Skeletal muscle satellite cell (primary cell): ENCODE measurements at regions not wholly inside any gene's neighbourhood (a gene's known extent, or its start where the extent isn't known, plus 50 kb on each side); places are given as distances from the start of the nearest gene placed in this dataset.

ENCODE experiments used
- H3K27me3 ChIP-seq: 2 replicates; pipeline ENCODE4 v1.7.0; 2013; ENCODE audit warnings: low read length; ENCODE audit not compliant: control insufficient read depth, insufficient read depth
- H3K36me3 ChIP-seq: 2 replicates; pipeline ENCODE4 v1.7.0; 2013; ENCODE audit warnings: mild to moderate bottlenecking, control low read depth, low read length; ENCODE audit not compliant: insufficient read depth
- H3K4me1 ChIP-seq: 2 replicates; pipeline ENCODE4 v1.7.0; 2013; ENCODE audit warnings: low read length; ENCODE audit not compliant: control insufficient read depth, insufficient read depth
- H3K4me2 ChIP-seq: 2 replicates; pipeline ENCODE4 v1.7.0; 2013; ENCODE audit warnings: mild to moderate bottlenecking, low read length
- H3K4me3 ChIP-seq: 2 replicates; pipeline ENCODE4 v1.7.0; 2013; ENCODE audit warnings: low read length
- H3K9ac ChIP-seq: 2 replicates; pipeline ENCODE4 v1.7.0; 2013; ENCODE audit warnings: mild to moderate bottlenecking, low read depth, low read length, moderate library complexity
- H3K9me3 ChIP-seq: replicated peaks from 2 replicates; pipeline ENCODE4 v1.7.0; 2013; ENCODE audit warnings: mild to moderate bottlenecking, control low read depth, low read length

DNA sequence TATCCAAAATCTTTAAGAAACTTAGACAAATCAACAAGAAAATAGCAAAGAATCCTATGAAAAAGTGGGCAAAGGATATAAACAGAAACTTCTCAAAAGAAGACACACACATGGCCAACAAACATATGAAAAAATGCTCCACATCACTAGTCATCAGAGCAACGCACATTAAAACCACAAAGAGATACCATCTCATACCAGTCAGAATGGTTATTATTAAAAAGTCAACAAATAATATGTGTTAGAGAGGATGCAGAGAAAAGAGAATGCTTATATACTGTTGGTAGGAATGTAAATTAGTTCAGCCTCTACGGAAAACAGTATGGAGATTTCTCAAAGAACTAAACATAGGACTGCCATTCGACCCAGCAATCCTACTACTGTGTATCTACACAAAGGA lies 212.0 kb upstream of the DTNBP1 start:
- Histone ChIP-seq H3K27me3 (peaks cover 3% of the 10 kb centered on the region), H3K4me3 (no peak overlapping the region), H3K9ac (no peak overlapping the region), H3K9me3 (no peaks in the 10 kb centered on the region), H3K36me3 (no peaks in the 10 kb centered on the region), H3K4me1 (no peaks in the 10 kb centered on the region), H3K4me2 (no peak overlapping the region)

DNA sequence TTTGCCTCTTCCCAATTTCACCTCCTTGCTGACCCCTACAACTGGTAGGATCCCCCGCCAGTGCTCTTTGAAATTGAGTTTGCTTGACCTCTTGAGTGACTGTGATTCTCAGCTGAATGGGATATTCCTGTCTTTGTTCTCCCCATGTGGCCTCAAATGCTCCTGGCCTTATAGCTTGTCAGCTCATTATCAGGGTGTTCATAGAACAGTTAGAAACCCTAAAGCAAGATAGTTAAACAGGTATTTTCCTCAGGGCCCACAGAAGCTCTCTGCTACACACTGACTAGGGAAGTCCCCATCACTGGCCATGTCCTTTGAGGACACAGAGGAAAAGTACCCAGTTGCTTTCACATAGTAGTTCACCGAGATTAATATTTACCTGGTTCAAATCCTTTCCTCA lies 211.5 kb upstream of the DTNBP1 start:
- Histone ChIP-seq H3K4me2 (no peak overlapping the region), H3K4me3 (no peak overlapping the region), H3K27me3 (peaks cover 3% of the 10 kb centered on the region), H3K9me3 (no peaks in the 10 kb centered on the region), H3K9ac (no peak overlapping the region), H3K36me3 (no peaks in the 10 kb centered on the region), H3K4me1 (no peaks in the 10 kb centered on the region)

DNA sequence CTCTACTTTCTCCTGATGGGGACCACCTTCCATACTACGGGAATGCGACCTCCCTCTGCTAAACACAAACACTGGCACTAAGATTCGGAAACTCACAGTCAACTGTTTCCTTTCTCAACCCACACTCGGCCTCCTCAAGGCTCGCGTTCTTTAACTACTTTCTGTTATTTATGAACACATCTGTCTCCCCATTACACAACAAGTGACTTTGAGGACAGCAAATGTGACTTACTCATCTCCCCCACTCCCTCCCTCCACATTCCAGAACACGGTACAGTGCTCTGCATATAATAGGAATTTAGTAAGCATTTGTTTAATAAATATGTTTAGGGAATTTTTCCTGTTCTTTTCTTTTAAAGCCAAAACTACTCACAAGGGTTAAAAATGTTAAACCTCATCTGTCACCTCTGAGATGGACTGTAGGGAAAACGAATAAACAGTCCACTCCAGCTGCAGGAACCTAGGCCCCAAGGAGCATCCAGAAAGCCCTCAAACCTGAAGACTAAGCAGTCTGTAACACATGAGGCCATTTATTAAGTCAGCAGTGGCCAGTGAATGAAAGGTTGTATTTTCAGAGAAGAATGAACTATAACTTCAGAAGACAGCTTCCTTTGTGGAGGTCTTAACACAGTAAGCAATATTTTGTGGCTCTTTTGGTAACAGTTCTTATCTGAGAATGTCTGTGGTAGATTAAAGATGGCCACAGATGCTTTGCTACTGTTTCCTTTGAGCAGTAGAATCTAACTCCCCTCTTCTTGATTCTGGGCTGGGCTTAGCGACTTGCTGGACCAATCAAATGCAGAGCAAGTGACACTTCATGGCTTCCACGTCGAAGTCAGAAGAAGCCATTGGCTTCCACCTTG lies 209.6 kb upstream of the DTNBP1 start:
- no peak overlapping the region for H3K4me3 ChIP-seq
- H3K9ac ChIP-seq, result no peak overlapping the region
- H3K36me3 ChIP-seq, result no peaks in the 10 kb centered on the region
- no peaks in the 10 kb centered on the region for H3K4me1 ChIP-seq
- no peaks in the 10 kb centered on the region for H3K9me3 ChIP-seq
- H3K27me3 ChIP-seq, result peaks cover 3% of the 10 kb centered on the region
- H3K4me2 ChIP-seq, result no peak overlapping the region

DNA sequence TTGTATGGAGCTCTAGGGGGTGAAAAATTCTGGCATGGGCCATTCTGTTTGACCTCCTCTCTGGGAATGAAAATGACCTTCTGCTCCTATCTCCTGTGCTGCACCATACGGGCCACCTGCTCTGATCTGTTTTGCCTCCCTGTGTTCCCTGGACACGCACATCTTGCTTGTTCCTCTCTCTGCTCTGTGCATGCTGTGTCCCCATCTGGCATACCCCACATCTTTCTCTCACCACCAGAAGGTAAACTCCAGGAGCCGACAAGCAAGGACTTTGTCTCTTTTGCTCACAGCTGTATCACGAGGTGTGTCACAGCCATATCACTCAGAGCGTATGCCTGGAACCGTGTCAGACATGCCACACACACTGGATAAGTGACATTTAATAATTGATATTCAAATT lies 208.4 kb upstream of the DTNBP1 start:
- H3K4me1 ChIP-seq, result no peaks in the 10 kb centered on the region
- peaks cover 3% of the 10 kb centered on the region for H3K27me3 ChIP-seq
- H3K9me3 ChIP-seq, result no peaks in the 10 kb centered on the region
- no peak overlapping the region for H3K4me2 ChIP-seq
- no peak overlapping the region for H3K4me3 ChIP-seq
- H3K36me3 ChIP-seq, result no peaks in the 10 kb centered on the region
- no peak overlapping the region for H3K9ac ChIP-seq

DNA sequence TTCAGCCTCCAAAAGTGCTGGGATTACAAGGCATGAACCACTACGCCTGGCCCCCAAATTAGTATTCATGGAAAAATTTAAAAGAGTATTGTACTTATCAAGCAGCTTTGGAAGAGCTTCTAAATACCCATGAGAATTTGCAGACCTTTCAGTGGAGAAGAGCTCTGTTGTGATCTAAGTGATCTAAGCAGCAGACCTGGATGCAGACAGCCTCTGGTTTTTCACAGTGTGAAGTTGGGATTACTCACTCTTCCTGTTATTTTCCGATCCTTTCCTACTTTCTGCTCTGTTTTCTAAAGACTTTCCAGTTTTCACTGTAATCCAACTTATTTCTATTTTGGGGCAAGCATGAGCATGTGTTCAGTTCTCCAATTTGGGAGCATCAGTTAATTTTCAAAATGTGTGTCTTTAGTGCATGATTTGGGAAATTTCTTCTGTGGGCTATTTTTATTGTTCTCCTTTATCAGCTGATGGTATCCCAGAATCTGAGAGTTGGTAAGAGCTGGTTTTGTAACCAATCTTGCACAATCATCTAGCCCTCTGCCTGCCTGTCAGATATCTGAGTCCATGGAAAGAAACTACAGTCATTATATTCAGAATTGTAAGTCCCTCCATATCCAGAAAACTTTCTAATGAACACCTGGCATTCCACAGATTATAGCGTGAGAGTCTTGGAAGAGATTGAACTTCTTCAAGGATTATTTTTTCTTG lies 207.7 kb upstream of the DTNBP1 start:
- no peaks in the 10 kb centered on the region for H3K9me3 ChIP-seq
- no peak overlapping the region for H3K4me2 ChIP-seq
- no peaks in the 10 kb centered on the region for H3K36me3 ChIP-seq
- no peaks in the 10 kb centered on the region for H3K4me1 ChIP-seq
- H3K9ac ChIP-seq, result no peak overlapping the region
- H3K4me3 ChIP-seq, result no peak overlapping the region
- peaks cover 3% of the 10 kb centered on the region for H3K27me3 ChIP-seq

DNA sequence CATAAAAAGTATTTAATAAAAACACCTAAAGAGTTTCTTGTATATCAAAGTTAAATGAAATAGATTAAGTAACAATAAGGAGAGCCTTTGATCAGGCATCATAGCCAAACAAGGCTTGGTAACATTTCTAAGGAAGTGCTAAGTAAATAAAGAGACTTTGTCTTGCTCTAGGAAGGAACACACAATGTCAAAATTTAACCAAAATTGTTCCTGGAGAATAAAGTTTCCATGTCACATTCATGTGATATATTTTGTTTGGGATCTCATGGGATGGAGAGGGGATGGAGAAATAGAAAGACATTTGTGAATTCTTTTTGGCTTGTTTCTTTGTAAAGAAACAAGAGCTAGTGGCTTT lies 201.9 kb upstream of the DTNBP1 start:
- Histone ChIP-seq H3K4me2 (no peak overlapping the region), H3K4me1 (no peaks in the 10 kb centered on the region), H3K4me3 (no peak overlapping the region), H3K9me3 (no peaks in the 10 kb centered on the region), H3K27me3 (no peaks in the 10 kb centered on the region), H3K9ac (no peak overlapping the region), H3K36me3 (no peaks in the 10 kb centered on the region)

DNA sequence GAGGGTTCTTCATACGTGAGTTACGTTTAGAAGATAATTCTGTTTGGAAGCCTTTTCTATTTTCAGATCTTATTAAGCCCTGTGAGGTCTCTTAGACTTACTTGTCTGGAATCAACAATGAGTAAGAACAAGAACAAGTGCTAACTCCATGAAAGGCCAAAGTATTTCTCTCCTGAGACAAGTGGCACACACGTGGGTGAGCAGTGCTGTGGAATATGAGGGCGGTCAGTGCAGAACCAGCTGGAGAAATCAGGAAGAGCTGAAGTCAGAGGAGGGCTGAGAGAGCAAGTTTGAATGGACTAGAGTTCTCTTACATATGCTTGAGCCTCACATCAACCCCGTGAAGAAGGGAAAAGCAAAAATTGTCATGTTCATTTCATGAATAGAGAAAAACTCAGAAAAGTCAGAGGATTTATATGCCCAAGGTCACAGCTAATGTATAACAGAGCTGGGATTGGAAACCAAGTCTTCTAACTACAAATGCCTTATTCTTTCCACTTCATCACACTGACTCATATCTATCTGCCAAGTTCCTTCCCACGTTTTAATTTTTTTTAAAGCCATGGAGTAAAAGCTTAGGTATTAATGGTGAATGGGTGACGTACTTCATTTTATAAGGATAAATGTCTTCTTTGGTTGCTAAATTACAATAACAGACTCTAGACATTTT lies 201.3 kb upstream of the DTNBP1 start:
- Histone ChIP-seq H3K9me3 (no peaks in the 10 kb centered on the region), H3K4me2 (no peak overlapping the region)

DNA sequence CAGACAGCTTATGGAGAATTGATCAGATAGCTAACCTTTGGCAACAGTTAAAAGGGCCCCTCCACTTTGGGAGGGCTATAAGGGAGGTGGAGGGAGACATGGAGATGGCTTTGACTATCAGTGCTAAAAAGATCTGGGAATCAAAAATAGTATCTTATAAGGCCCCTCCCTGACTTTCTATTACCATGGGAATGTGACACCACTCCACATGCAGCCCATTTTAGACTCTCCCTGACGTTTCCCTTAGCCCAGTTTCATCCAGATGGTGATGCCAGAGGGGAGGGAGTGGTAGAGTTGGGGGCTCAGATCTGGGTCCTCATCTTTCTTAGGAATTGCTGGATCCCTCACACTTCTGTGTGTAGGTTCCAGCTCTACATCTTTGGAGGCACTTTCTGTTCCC lies 200.0 kb upstream of the DTNBP1 start:
- H3K4me2 ChIP-seq, result no peak overlapping the region
- no peak overlapping the region for H3K4me3 ChIP-seq
- no peaks in the 10 kb centered on the region for H3K4me1 ChIP-seq

More for the DNA sequence above, 201.3 kb upstream of the DTNBP1 start:
- H3K27me3 ChIP-seq, result no peaks in the 10 kb centered on the region
- H3K4me1 ChIP-seq, result no peaks in the 10 kb centered on the region
- no peaks in the 10 kb centered on the region for H3K36me3 ChIP-seq
- H3K4me3 ChIP-seq, result no peak overlapping the region
- H3K9ac ChIP-seq, result no peak overlapping the region

DNA sequence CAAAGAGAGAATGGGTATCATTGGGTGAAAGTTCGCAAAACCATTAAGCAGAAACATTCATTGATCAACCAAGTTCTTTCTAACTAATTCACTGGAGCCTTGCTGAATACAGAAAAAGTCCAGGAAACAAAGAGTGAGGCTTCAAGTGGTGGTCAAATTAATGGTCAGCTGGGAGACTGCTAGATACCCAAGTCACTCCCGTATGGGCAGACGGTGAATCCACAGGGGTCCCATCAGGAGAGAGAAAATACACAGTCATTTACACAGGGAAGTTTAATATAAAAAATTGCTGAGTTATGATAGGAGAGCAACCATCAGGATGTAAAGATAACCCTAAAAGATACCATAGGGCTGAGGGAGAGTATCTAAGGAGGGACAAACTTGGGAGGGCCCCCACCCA lies 198.7 kb upstream of the DTNBP1 start:
- H3K9me3 ChIP-seq, result no peaks in the 10 kb centered on the region
- H3K4me3 ChIP-seq, result no peak overlapping the region
- no peak overlapping the region for H3K4me2 ChIP-seq
- no peaks in the 10 kb centered on the region for H3K36me3 ChIP-seq
- no peaks in the 10 kb centered on the region for H3K27me3 ChIP-seq
- no peak overlapping the region for H3K9ac ChIP-seq
- H3K4me1 ChIP-seq, result no peaks in the 10 kb centered on the region

More for the DNA sequence above, 200.0 kb upstream of the DTNBP1 start:
- no peaks in the 10 kb centered on the region for H3K36me3 ChIP-seq
- H3K9me3 ChIP-seq, result no peaks in the 10 kb centered on the region
- H3K9ac ChIP-seq, result no peak overlapping the region
- H3K27me3 ChIP-seq, result no peaks in the 10 kb centered on the region

DNA sequence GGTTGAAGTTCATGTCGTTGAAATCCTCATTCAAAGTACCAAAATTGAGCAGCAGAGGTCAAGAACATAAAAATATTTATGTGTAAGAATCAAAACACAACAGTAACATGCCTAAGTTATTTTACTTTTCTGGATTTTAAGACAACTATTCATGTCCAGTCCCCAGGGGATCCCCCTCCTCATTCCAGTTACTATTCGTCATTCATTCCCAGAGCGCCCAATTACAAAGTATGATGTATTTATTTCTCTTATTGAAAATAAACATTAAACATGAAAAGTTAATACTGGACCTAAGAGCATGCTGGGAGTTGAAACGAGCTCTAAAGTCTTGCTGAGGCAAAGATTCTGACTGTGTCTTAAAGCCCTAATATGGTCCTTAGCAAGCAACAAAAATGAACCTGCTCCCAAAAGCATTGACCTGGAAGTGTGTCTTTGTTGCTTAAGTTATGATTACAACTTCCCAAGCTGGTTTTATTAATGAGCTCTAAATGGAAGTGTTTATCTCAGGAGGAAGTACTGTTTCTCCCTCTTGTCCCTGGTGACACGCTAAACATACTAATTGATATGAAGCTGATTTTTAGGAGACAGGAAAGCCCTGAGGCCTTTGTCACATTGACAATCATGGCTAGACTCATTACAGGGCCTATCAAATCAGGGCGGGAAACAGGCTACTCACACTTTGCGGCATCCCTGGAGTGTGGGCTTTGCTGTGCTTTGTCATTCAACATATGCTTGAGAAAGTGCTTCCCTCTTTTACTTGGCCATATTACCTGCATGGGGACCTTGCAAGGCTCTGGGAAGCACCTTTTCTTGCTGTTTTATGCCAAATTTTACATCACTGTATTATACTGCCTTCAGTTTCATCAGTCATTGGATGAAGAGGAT lies 192.2 kb upstream of the DTNBP1 start:
- Histone ChIP-seq H3K36me3 (no peaks in the 10 kb centered on the region), H3K9ac (no peak overlapping the region), H3K4me3 (no peak overlapping the region), H3K4me2 (no peak overlapping the region), H3K27me3 (no peaks in the 10 kb centered on the region), H3K9me3 (no peaks in the 10 kb centered on the region), H3K4me1 (no peaks in the 10 kb centered on the region)

DNA sequence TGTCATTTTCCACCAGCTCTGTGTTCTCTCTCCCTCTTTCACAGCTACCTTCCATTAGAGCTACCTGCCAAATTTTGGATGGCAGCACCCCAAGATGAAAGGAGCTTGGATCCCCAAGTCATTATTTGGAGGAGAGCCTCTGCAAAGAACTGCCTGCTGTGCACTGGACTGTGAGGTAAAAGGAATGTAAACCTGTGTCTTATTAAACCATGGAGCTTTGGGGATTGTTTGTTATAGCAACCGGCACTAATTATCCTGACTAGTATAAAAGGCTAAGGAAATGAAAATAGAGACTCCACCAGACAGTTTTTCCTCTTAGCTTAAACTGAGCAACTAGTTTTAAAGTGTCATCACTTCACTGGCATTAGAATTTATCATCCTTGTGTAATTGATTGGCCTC lies 191.6 kb upstream of the DTNBP1 start:
- Histone ChIP-seq H3K36me3 (no peaks in the 10 kb centered on the region), H3K4me1 (no peaks in the 10 kb centered on the region), H3K9me3 (no peaks in the 10 kb centered on the region), H3K4me3 (no peak overlapping the region), H3K9ac (no peak overlapping the region), H3K27me3 (no peaks in the 10 kb centered on the region), H3K4me2 (no peak overlapping the region)
